MV-4-11 (cell line): ENCODE measurements at regions not wholly inside any gene's neighbourhood (a gene's known extent, or its start where the extent isn't known, plus 50 kb on each side); places are given as distances from the start of the nearest gene placed in this dataset.
"Not testable (repeated sequence)": the region's sequence is repeated elsewhere in the genome, so short reads cannot be mapped to it uniquely, and the experiment has no call there.

ENCODE experiments used
- DNase-seq: peaks from one replicate; lab custom pipeline; 2025; lab: John Stamatoyannopoulos, UW

- no peak for DNase-seq
Observed at GRCh38 chr14:105857826-105858675, 331.7 kb downstream of the TMEM121 start.

GRCh38 chr14:105858676-105859025, 332.3 kb downstream of the TMEM121 start:
- DNase-seq, result no peak

GRCh38 chr14:105859073-105859716, 332.8 kb downstream of the TMEM121 start:
- not testable (repeated sequence) for DNase-seq

- no peak for DNase-seq
Observed at GRCh38 chr14:105859717-105860614, 333.6 kb downstream of the TMEM121 start.

GRCh38 chr14:105860615-105861580, 334.5 kb downstream of the TMEM121 start:
- no peak for DNase-seq

GRCh38 chr14:105861985-105862465, 335.6 kb downstream of the TMEM121 start:
- DNase-seq, result peak; percentile 6

- no peak for DNase-seq
Observed at GRCh38 chr14:105862581-105863239, 336.3 kb downstream of the TMEM121 start.

- no peak for DNase-seq
Observed at GRCh38 chr14:105863296-105864108, 337.1 kb downstream of the TMEM121 start.

- no peak for DNase-seq
Observed at GRCh38 chr14:105864116-105864515, 337.7 kb downstream of the TMEM121 start.

- DNase-seq, result no peak
Observed at GRCh38 chr14:105864651-105865265, 338.4 kb downstream of the TMEM121 start.

- no peak for DNase-seq
Observed at GRCh38 chr14:105865266-105865903, 339.0 kb downstream of the TMEM121 start.

GRCh38 chr14:105865904-105866840, 339.8 kb downstream of the TMEM121 start:
- DNase-seq, result no peak

GRCh38 chr14:105866841-105867321, 340.5 kb downstream of the TMEM121 start:
- DNase-seq, result no peak

- DNase-seq, result no peak
Observed at GRCh38 chr14:105867961-105868599, 341.7 kb downstream of the TMEM121 start.

- no peak for DNase-seq
Observed at GRCh38 chr14:105871590-105871989, 345.2 kb downstream of the TMEM121 start.

- DNase-seq, result no peak
Observed at GRCh38 chr14:105873870-105874512, 347.6 kb downstream of the TMEM121 start.
